GM11168 (cell line): ENCODE measurements at regions not wholly inside any gene's neighbourhood (a gene's known extent, or its start where the extent isn't known, plus 50 kb on each side); places are given as distances from the start of the nearest gene placed in this dataset.

Source experiments
- in situ Hi-C: fragments of 300-500 bp; cut with MboI; formaldehyde crosslinking; loops from one replicate; pipeline ENCODE4 v1.12.0; 2022; ENCODE audit warnings: low sequenced_read_pairs; ENCODE audit not compliant: unreplicated experiment

- in situ Hi-C loops, result no loop called here
Measured at GRCh38 chr19:31586282-31586681, 237.0 kb upstream of the TSHZ3 start.

GRCh38 chr19:31589109-31589508 lies 239.9 kb upstream of the TSHZ3 start:
- in situ Hi-C loops, result no loop called here

GRCh38 chr19:31591258-31591657 lies 242.0 kb upstream of the TSHZ3 start:
- in situ Hi-C loops, result no loop called here

GRCh38 chr19:31592456-31592855 lies 243.2 kb upstream of the TSHZ3 start:
- in situ Hi-C loops, result no loop called here

GRCh38 chr19:31594701-31595100 lies 245.5 kb upstream of the TSHZ3 start:
- in situ Hi-C loops, result no loop called here

- in situ Hi-C loops, result no loop called here
Measured at GRCh38 chr19:31595521-31595920, 246.3 kb upstream of the TSHZ3 start.

GRCh38 chr19:31596751-31597150 lies 247.5 kb upstream of the TSHZ3 start:
- in situ Hi-C loops, result no loop called here

GRCh38 chr19:31597616-31598015 lies 248.4 kb upstream of the TSHZ3 start:
- in situ Hi-C loops, result no loop called here

- in situ Hi-C loops, result no loop called here
Measured at GRCh38 chr19:31598730-31599238, 249.5 kb upstream of the TSHZ3 start.

GRCh38 chr19:31600731-31601295 lies 251.6 kb upstream of the TSHZ3 start:
- in situ Hi-C loops, result no loop called here

- in situ Hi-C loops, result no loop called here
Measured at GRCh38 chr19:31601855-31602254, 252.6 kb upstream of the TSHZ3 start.

- in situ Hi-C loops, result no loop called here
Measured at GRCh38 chr19:31602548-31602947, 253.3 kb upstream of the TSHZ3 start.

- in situ Hi-C loops, result no loop called here
Measured at GRCh38 chr19:31604493-31605040, 255.3 kb upstream of the TSHZ3 start.

- in situ Hi-C loops, result no loop called here
Measured at GRCh38 chr19:31610018-31610417, 260.8 kb upstream of the TSHZ3 start.

- in situ Hi-C loops, result no loop called here
Measured at GRCh38 chr19:31611046-31611877, 262.0 kb upstream of the TSHZ3 start.

GRCh38 chr19:31612873-31613272 lies 263.6 kb upstream of the TSHZ3 start:
- in situ Hi-C loops, result no loop called here

GRCh38 chr19:31613683-31614219 lies 264.5 kb upstream of the TSHZ3 start:
- in situ Hi-C loops, result no loop called here

GRCh38 chr19:31616031-31616430 lies 266.8 kb upstream of the TSHZ3 start:
- in situ Hi-C loops, result no loop called here

GRCh38 chr19:31617010-31617585 lies 267.9 kb upstream of the TSHZ3 start:
- in situ Hi-C loops, result no loop called here

- in situ Hi-C loops, result no loop called here
Measured at GRCh38 chr19:31625056-31625455, 275.8 kb upstream of the TSHZ3 start.

- in situ Hi-C loops, result no loop called here
Measured at GRCh38 chr19:31625575-31625974, 276.3 kb upstream of the TSHZ3 start.
